PC-3 (cell line): ENCODE measurements at regions not wholly inside any gene's neighbourhood (a gene's known extent, or its start where the extent isn't known, plus 50 kb on each side); places are given as distances from the start of the nearest gene placed in this dataset.

ENCODE experiments used
- EZH2 ChIP-seq: fragments of 300-600 bp; sonication (generic); IDR thresholded peaks from one replicate; pipeline ENCODE4 v1.6.1; 2017; ENCODE audit warnings: antibody characterized with exemption, mild to moderate bottlenecking, low read length; ENCODE audit not compliant: unreplicated experiment
- TF ChIP-seq, protein P1 (sequence below): fragments of 300-600 bp; sonication (generic); conservative IDR thresholded peaks from 2 replicates; pipeline ENCODE4 v1.5.1; 2017; ENCODE audit warnings: antibody characterized with exemption, low read depth, mild to moderate bottlenecking, low read length

DNA sequence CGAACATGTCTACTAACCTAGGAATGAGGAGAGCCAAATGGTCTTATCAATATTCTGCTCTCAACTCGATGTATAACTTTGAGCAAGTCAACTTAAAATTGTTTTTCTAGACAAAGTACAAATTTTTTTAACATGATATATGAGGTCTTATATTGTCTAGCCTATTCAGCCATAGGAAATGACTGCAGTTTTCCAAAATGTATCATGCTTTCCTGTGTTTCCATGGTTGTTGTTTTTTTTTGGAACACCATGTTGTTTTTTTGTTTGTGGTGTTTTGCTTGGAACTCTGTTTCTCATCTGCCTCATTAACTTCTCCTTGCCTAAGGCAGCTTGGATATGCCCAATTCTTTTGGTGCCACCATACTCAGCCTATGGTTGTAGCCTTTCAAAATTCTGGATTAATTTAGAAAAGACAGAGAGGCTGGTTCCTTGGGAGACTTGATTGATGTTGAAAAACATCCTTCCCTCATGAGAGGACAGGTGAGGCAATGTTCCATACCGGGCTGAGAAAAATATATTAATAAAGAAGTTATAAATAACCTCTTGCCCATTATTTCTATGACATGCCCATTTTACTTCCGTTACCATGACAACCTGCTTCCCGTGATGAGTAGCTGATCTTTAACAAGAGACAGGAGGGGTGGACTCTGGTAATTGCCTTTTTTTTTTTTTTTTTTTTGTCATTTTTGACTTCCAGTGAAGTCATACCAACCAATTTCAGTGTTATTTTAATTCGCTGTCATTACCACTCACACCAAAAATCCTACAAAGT lies 687.9 kb upstream of the GRM7 start:
- TF ChIP-seq, protein P1, sequence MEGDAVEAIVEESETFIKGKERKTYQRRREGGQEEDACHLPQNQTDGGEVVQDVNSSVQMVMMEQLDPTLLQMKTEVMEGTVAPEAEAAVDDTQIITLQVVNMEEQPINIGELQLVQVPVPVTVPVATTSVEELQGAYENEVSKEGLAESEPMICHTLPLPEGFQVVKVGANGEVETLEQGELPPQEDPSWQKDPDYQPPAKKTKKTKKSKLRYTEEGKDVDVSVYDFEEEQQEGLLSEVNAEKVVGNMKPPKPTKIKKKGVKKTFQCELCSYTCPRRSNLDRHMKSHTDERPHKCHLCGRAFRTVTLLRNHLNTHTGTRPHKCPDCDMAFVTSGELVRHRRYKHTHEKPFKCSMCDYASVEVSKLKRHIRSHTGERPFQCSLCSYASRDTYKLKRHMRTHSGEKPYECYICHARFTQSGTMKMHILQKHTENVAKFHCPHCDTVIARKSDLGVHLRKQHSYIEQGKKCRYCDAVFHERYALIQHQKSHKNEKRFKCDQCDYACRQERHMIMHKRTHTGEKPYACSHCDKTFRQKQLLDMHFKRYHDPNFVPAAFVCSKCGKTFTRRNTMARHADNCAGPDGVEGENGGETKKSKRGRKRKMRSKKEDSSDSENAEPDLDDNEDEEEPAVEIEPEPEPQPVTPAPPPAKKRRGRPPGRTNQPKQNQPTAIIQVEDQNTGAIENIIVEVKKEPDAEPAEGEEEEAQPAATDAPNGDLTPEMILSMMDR = no peak
- TF ChIP-seq EZH2 = no peak
